ENCODE measurements at regions not wholly inside any gene's neighbourhood (a gene's known extent, or its start where the extent isn't known, plus 50 kb on each side); places are given as distances from the start of the nearest gene placed in this dataset.
"Not testable (repeated sequence)": the region's sequence is repeated elsewhere in the genome, so short reads cannot be mapped to it uniquely, and the experiment has no call there.

- no peak for DNase-seq (ENCODE audit: low read depth in 2 of 3, low spot score in 2 of 3)
Measured at GRCh38 chr7:17083392-17084165, 201.8 kb upstream of the AGR3 start.

DNA sequence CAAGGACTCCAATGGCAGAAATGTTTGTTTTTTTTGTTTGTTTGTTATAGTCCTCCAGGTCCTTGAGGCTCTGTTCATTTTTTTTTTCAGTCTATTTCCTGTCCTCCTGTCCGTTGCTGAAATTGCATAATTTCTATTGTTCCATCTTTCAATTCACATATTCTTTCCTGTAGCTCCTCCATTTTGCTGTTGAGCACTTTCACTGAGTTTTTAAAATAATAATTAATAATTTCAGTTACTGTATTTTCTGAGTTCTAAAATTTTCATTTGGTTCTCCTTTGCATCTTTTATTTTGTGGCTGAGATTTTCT lies 202.3 kb upstream of the AGR3 start:
- no peak for DNase-seq (ENCODE audit: low read depth in 2 of 3, low spot score in 2 of 3)

- no peak for DNase-seq (ENCODE audit: low read depth in 2 of 3, low spot score in 2 of 3)
Measured at GRCh38 chr7:17085186-17085585, 203.4 kb upstream of the AGR3 start.

DNA sequence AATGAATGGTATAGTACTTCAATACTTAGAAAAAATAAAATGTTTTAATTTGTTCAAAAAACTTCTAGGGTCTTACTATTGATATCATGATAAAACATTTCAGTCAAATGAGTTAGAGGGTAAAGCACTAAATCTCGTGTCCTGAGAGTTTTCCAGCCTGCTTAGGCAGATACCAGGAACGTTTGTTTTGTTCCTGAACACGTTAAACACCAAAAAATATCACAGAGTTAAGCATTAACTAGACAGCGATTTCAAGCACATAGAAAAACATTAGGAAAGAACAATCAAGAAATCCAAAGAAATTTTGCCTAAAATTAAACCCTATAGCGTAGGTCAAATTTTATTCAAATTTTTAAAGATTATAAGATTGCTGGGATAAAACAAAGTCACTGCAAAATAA lies 204.6 kb upstream of the AGR3 start:
- no peak for DNase-seq (ENCODE audit: low read depth in 2 of 3, low spot score in 2 of 3)

GRCh38 chr7:17090751-17091150 lies 207.7 kb upstream of the AHR start:
- no peak for DNase-seq (ENCODE audit: low read depth in 2 of 3, low spot score in 2 of 3)

- DNase-seq (ENCODE audit: low read depth in 2 of 3, low spot score in 2 of 3): no peak
Measured at GRCh38 chr7:17093461-17093860, 205.0 kb upstream of the AHR start.

DNA sequence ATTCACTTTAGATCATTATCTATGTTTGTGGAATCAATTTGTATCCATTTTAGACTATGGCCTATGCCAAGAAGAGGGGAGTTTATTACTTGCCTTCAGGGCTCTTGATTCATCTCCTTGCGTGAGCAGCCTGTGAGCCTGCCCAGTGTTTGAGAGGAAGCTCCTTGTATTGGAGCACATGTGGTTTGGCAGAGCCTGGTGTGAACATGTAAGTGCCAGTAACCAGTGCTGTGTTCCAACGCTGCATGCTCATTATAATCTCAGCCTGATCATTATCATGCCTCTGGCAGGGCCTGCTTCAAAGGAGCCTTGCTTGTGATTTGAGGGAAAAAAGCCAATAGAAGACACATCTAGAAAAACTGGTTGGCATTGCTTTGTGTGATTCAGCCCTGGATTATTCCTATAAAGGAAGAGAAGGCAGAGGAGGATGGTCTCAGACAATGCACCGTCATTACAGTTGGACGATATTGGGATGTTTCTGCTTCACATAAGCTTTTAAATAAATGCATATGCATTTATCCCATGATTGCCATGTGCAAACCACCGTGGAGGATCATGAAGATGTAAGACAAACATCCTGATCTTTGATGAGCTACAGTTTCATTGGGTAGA lies 203.4 kb upstream of the AHR start:
- DNase-seq (ENCODE audit: low read depth in 2 of 3, low spot score in 2 of 3): no peak

DNA sequence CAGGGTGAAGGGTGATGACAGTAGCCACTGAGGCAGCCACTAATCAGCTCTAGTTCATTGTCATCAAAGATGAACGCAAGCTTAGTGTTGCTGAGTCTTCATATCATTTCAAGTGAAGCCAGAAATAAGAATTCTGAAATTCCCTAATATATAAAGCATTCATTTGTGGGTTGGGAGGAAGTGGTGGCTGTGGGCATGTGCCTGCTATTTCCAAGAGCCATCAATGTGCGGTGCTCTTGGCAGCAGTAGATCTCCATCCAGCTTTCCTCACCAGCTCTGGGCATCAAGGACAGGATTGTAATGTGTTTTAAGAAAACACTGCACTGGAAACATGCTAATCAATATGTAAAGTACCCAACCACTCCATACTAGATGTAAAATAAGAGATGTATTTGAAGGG lies 202.5 kb upstream of the AHR start:
- no peak for DNase-seq (ENCODE audit: low read depth in 2 of 3, low spot score in 2 of 3)

DNA sequence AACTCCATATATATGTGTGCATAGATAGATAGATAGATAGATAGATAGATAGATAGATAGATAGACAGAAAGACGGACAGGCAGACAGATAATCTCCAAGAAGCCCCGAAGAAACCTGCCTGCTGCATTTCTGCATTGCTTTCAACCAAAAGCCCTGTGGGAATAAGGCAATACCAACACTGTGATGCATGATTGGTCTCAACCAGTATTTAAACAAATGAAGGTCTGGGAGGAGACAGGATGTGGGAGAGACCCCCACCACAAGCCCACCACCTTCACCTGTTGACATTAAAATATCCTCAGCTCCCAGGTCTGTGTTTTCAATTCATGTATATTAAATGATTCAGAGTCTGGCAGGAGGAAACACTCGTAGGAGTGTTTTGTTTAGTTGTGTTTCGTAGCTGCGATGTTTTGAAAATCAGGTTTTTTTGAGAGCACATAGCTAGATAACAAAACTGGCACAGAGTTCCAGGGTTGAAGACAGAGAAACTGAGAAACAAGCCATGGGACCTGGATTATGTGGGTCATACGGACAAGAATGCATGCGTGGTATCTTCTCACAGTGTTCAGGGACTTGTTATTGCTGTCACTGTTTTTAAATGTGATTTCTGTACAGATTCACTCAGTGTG lies 200.7 kb upstream of the AHR start:
- no peak for DNase-seq (ENCODE audit: low read depth in 2 of 3, low spot score in 2 of 3)

GRCh38 chr7:17098515-17098914 lies 199.9 kb upstream of the AHR start:
- no peak for DNase-seq (ENCODE audit: low read depth in 2 of 3, low spot score in 2 of 3)

- no peak for DNase-seq (ENCODE audit: low read depth in 2 of 3, low spot score in 2 of 3)
Measured at GRCh38 chr7:17099083-17099973, 199.1 kb upstream of the AHR start.

DNA sequence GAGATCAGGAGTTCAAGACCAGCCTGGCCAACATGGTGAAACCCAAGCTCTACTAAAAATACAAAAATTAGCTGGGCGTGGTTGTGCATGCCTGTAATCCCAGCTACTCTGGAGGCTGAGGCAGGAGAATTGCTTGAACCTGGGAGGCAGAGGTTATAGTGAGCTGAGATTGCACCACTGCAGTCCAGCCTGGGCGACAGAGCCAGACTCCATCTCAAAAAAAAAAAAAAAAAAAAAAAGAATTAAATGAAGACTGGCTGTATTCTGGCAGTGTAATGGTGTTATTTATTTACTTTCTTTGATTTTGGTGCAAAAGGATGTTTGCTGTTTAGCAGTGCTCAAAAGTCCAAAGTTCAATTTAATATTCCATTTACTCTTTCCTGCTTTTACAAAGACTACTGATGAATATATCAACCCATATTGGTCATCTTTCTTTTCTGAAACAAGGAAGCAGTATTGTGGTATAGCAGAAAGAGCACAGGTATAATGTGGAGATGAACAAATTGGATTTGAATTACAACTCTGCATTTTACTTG lies 198.4 kb upstream of the AHR start:
- not testable (repeated sequence) for DNase-seq (ENCODE audit: low read depth in 2 of 3, low spot score in 2 of 3)

DNA sequence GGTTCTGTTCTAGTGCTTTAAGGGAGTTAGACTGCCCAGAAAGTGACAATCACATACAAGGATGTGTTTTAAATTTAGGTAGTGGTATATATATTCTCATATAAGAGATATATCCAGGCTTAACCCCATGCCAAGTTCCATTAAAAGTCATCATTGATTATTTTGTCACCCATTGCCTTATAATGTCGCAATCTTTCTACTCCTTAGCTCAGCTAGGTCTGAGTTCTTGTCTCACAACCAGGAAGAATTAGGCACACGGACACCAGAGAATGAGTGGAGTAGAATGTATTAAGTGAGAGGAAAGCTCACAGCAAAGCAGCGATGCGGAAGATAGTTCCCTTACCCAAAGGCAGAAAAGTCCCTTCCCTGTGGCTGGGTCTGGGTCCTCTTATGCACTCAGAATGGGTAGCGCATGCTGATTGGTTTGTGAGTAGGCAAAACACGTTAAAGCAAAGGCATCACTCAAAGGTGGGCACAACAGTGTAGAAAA lies 197.2 kb upstream of the AHR start:
- no peak for DNase-seq (ENCODE audit: low read depth in 2 of 3, low spot score in 2 of 3)

DNA sequence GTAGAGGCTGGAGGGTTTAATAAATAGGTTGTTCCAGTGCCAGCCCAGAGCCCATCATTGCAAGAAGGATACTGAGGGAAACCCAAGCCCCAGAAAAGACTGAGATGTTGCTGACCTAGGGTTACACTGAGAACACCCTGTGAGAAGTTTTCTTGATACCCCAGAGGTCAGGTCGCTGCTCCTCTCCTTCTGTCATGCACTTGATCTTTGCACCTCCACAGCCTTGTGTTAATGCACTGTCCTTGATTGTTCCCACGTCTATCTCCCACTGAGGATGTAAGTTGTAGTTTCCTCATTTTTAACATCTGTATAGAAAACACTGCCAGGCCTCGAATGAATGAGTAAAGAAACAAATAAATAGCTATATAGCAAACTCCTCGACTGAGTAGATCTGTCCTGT lies 195.3 kb upstream of the AHR start:
- DNase-seq (ENCODE audit: low read depth in 2 of 3, low spot score in 2 of 3): no peak

GRCh38 chr7:17103984-17104383 lies 194.5 kb upstream of the AHR start:
- no peak for DNase-seq (ENCODE audit: low read depth in 2 of 3, low spot score in 2 of 3)

DNA sequence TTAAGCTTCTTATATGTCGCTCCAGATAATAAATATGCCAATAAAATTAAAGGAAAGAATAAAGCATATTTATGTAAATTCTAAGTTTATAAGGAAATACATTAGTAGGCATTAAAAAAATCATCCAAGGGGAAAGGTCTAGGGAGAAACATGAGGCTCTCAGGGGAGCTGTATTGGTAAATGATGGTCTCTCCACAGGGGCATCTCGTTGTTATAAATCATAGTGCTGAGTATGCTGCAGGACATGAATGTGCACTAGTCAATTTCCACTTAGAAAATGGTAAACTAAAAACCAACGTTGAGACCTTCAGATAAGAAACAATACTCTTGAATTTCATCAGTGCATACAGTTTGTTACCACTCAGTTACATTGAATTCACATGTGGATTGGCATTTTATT lies 194.0 kb upstream of the AHR start:
- DNase-seq (ENCODE audit: low read depth in 2 of 3, low spot score in 2 of 3): no peak

GRCh38 chr7:17105701-17106100 lies 192.8 kb upstream of the AHR start:
- no peak for DNase-seq (ENCODE audit: low read depth in 2 of 3, low spot score in 2 of 3)

DNA sequence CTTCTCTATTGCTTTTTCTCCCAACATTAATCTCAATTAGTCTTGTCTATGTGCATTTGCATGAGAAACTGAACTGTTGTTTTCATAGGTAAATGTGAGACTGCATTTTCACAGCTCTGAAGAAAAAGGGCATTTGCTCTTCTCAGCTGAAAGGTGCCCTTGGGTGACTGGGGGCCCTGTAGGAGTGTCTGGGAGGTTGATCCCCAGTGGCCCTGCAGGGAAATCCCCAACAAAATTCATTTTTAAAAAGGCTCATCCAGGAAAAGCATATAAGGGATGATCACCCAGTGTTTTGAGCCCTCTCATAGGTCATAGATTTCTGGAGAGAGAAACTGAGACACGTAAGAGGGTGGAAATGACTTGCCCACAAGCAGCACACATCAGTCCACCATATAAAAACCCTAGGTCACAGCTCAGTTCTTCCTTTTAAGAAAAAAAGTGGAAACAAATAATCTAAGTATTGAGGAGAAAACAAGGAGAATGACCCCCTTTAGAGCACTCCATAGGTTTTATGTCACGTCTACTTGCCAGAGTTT lies 190.3 kb upstream of the AHR start:
- DNase-seq (ENCODE audit: low read depth in 2 of 3, low spot score in 2 of 3): no peak

DNA sequence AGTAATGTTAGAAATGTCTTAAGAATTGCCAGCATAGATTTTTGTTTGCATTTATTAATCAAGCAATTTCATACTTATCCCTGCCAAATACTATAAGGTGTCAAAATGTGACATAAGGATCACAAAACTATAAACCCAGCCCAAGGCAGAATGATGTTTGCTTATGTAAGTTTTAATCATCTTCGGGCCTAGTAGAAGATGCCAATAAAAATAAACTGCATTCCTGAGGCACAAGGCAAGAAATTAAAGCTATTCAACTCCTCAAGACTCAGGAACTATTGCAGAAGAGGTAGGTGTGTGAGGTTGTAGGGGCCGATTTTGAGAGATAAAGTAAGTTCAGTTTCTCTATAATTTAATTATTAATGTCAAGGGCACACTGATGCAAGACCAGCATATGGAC lies 189.4 kb upstream of the AHR start:
- no peak for DNase-seq (ENCODE audit: low read depth in 2 of 3, low spot score in 2 of 3)

GRCh38 chr7:17113770-17114169 lies 184.7 kb upstream of the AHR start:
- DNase-seq (ENCODE audit: low read depth in 2 of 3, low spot score in 2 of 3): not testable (repeated sequence)

GRCh38 chr7:17118412-17118811 lies 180.0 kb upstream of the AHR start:
- no peak for DNase-seq (ENCODE audit: low read depth in 2 of 3, low spot score in 2 of 3)

Measured in activated CD8-positive, alpha-beta memory T cell treated with anti-CD3 and anti-CD28 coated beads for 48 hours (primary cell).